HEK293 (cell line): ENCODE measurements at regions not wholly inside any gene's neighbourhood (a gene's known extent, or its start where the extent isn't known, plus 50 kb on each side); places are given as distances from the start of the nearest gene placed in this dataset.

Experiments
- CTCF ChIA-PET: fragments of 350-600 bp; formaldehyde crosslinking; extraction: SDS; loops from one replicate; lab custom pipeline; 2021; ENCODE audit warnings: antibody characterized with exemption; lab: Yijun Ruan, JAX
- POLR2A ChIA-PET: fragments of 300-600 bp; formaldehyde crosslinking; extraction: SDS; loops from one replicate; lab custom pipeline; 2020; ENCODE audit warnings: antibody characterized with exemption, inconsistent platforms; lab: Yijun Ruan, JAX
- H3K27ac ChIP-seq: fragments of 200-500 bp; sonication (Bioruptor generic); 2 replicates; pipeline ENCODE4 v1.5.1; 2014; ENCODE audit warnings: low read depth, low read length, control low read depth, inconsistent platforms; ENCODE audit errors: extremely low read depth
- H3K36me3 ChIP-seq, 2 experiments: fragments of 200-500 bp in 1 of 2; sonication (Bioruptor generic) in 1 of 2; 1 replicate in 1 of 2; 2 replicates in 1 of 2; pipeline ENCODE4 v1.5.1; 2014 to 2017; ENCODE audit warnings: inconsistent platforms in 2 of 2, low read length in 2 of 2; ENCODE audit not compliant: control insufficient read depth in 2 of 2, insufficient read depth in 1 of 2
- H3K4me1 ChIP-seq: fragments of 200-500 bp; sonication (Bioruptor generic); 2 replicates; pipeline ENCODE4 v1.5.1; 2014; ENCODE audit warnings: mild to moderate bottlenecking, low read length, inconsistent platforms; ENCODE audit not compliant: control insufficient read depth, insufficient read depth
- H3K4me3 ChIP-seq: 2 replicates; pipeline ENCODE4 v1.5.1; 2011; ENCODE audit warnings: low read depth, mild to moderate bottlenecking, control low read depth, low read length, moderate library complexity
- H3K9me3 ChIP-seq: fragments of 200-500 bp; sonication (Bioruptor generic); 2 replicates; pipeline ENCODE4 v1.5.1; 2014; ENCODE audit warnings: low read depth, low read length, inconsistent platforms; ENCODE audit not compliant: control insufficient read depth, insufficient read depth
- ATF2 ChIP-seq: fragments of 450-650 bp; formaldehyde crosslinking; IDR thresholded peaks from 2 replicates; pipeline ENCODE4 v1.5.1; 2016; ENCODE audit warnings: missing biosample characterization, missing genetic modification characterization, low read depth
- FEZF1 ChIP-seq: fragments of 450-650 bp; formaldehyde crosslinking; IDR thresholded peaks from 2 replicates; pipeline ENCODE4 v1.5.1; 2016; ENCODE audit warnings: missing biosample characterization, missing genetic modification characterization
- GLI2 ChIP-seq: fragments of 450-650 bp; formaldehyde crosslinking; IDR thresholded peaks from 2 replicates; pipeline ENCODE4; 2017; ENCODE audit warnings: missing biosample characterization, missing genetic modification characterization, low read depth, borderline replicate concordance
- GLIS1 ChIP-seq: fragments of 450-650 bp; formaldehyde crosslinking; IDR thresholded peaks from 2 replicates; pipeline ENCODE4 v1.5.1; 2016; ENCODE audit warnings: missing biosample characterization, missing genetic modification characterization
- MEIS1 ChIP-seq: sonication (generic); formaldehyde crosslinking; IDR thresholded peaks from 2 replicates; pipeline ENCODE4 v1.8.1; 2022; ENCODE audit warnings: missing genetic modification reagents, mild to moderate bottlenecking, borderline replicate concordance
- SP2 ChIP-seq: fragments of 450-650 bp; formaldehyde crosslinking; IDR thresholded peaks from 2 replicates; pipeline ENCODE4 v1.5.1; 2016; ENCODE audit warnings: missing biosample characterization, missing genetic modification characterization
- SP3 ChIP-seq: fragments of 450-650 bp; formaldehyde crosslinking; IDR thresholded peaks from 2 replicates; pipeline ENCODE4 v1.5.1; 2016; ENCODE audit warnings: missing biosample characterization, missing genetic modification characterization
- ZBTB6 ChIP-seq: fragments of 450-650 bp; formaldehyde crosslinking; IDR thresholded peaks from 2 replicates; pipeline ENCODE4 v1.5.1; 2017; ENCODE audit warnings: missing biosample characterization, missing genetic modification characterization
- ZNF112 ChIP-seq: fragments of 450-650 bp; formaldehyde crosslinking; IDR thresholded peaks from 2 replicates; pipeline ENCODE4 v1.5.0; 2017; ENCODE audit warnings: missing biosample characterization, missing genetic modification characterization
- ZNF148 ChIP-seq: fragments of 450-650 bp; formaldehyde crosslinking; IDR thresholded peaks from 2 replicates; pipeline ENCODE4 v1.5.0; 2017; ENCODE audit warnings: missing biosample characterization, missing genetic modification characterization, borderline replicate concordance
- ZNF175 ChIP-seq: fragments of 450-650 bp; formaldehyde crosslinking; IDR thresholded peaks from 2 replicates; pipeline ENCODE4 v1.5.1; 2016; ENCODE audit warnings: missing biosample characterization, missing genetic modification characterization
- ZNF19 ChIP-seq: fragments of 450-650 bp; formaldehyde crosslinking; IDR thresholded peaks from 2 replicates; pipeline ENCODE4; 2016; ENCODE audit warnings: missing biosample characterization, missing genetic modification characterization, low read depth
- ZNF394 ChIP-seq: fragments of 450-650 bp; formaldehyde crosslinking; IDR thresholded peaks from 2 replicates; pipeline ENCODE4 v1.5.1; 2016; ENCODE audit warnings: missing biosample characterization, missing genetic modification characterization, mild to moderate bottlenecking, moderate library complexity, borderline replicate concordance
- ZNF398 ChIP-seq: fragments of 450-650 bp; formaldehyde crosslinking; IDR thresholded peaks from 2 replicates; pipeline ENCODE4 v1.5.1; 2017; ENCODE audit warnings: missing biosample characterization, missing genetic modification characterization
- ZNF48 ChIP-seq: fragments of 450-650 bp; formaldehyde crosslinking; IDR thresholded peaks from 2 replicates; pipeline ENCODE4 v1.5.1; 2016; ENCODE audit warnings: missing biosample characterization, missing genetic modification characterization
- ZNF558 ChIP-seq: fragments of 450-650 bp; formaldehyde crosslinking; IDR thresholded peaks from 2 replicates; pipeline ENCODE4 v1.5.1; 2016; ENCODE audit warnings: missing biosample characterization, missing genetic modification characterization
- ZNF624 ChIP-seq: fragments of 450-650 bp; formaldehyde crosslinking; IDR thresholded peaks from 2 replicates; pipeline ENCODE4 v1.5.1; 2017; ENCODE audit warnings: missing biosample characterization, missing genetic modification characterization
- ZNF626 ChIP-seq: fragments of 450-650 bp; sonication (Bioruptor Pico); formaldehyde crosslinking; IDR thresholded peaks from 2 replicates; pipeline ENCODE4 v1.5.1; 2018; ENCODE audit warnings: missing biosample characterization, missing genetic modification characterization, inconsistent platforms
- ZNF658 ChIP-seq: fragments of 450-650 bp; formaldehyde crosslinking; IDR thresholded peaks from 2 replicates; pipeline ENCODE4; 2016; ENCODE audit warnings: missing biosample characterization, missing genetic modification characterization
- ZNF677 ChIP-seq: fragments of 450-650 bp; IDR thresholded peaks from 2 replicates; pipeline ENCODE4 v1.5.0; 2018; ENCODE audit warnings: missing biosample characterization, mild to moderate bottlenecking, missing genetic modification characterization, moderate library complexity
- ZNF747 ChIP-seq: fragments of 450-650 bp; formaldehyde crosslinking; IDR thresholded peaks from 2 replicates; pipeline ENCODE4 v1.5.1; 2016; ENCODE audit warnings: missing biosample characterization, missing genetic modification characterization
- ZNF768 ChIP-seq: fragments of 450-650 bp; formaldehyde crosslinking; IDR thresholded peaks from 2 replicates; pipeline ENCODE4 v1.5.1; 2018; ENCODE audit warnings: missing biosample characterization, mild to moderate bottlenecking, missing genetic modification characterization
- ZSCAN16 ChIP-seq: fragments of 450-650 bp; formaldehyde crosslinking; IDR thresholded peaks from 2 replicates; pipeline ENCODE4 v1.5.1; 2016; ENCODE audit warnings: missing biosample characterization, missing genetic modification characterization
- TF ChIP-seq, protein P1 (sequence below): IDR thresholded peaks from 2 replicates; pipeline ENCODE4 v1.6.1; 2011; ENCODE audit warnings: mild to moderate bottlenecking, low read depth, low read length, borderline replicate concordance

- TF ChIP-seq, protein P1, sequence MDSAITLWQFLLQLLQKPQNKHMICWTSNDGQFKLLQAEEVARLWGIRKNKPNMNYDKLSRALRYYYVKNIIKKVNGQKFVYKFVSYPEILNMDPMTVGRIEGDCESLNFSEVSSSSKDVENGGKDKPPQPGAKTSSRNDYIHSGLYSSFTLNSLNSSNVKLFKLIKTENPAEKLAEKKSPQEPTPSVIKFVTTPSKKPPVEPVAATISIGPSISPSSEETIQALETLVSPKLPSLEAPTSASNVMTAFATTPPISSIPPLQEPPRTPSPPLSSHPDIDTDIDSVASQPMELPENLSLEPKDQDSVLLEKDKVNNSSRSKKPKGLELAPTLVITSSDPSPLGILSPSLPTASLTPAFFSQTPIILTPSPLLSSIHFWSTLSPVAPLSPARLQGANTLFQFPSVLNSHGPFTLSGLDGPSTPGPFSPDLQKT = no peak
- no peak for TF ChIP-seq ZNF747
- TF ChIP-seq ZNF48 (tag by site-specific recombination) = no peak
- no peak for TF ChIP-seq SP2 (tag by site-specific recombination)
- TF ChIP-seq MEIS1 = no peak
- no peak for TF ChIP-seq ZBTB6 (tag by site-specific recombination)
- no peak for TF ChIP-seq ZNF394 (tag by site-specific recombination)
- TF ChIP-seq ZSCAN16 (tag by site-specific recombination) = no peak
- TF ChIP-seq ZNF658 (tag by site-specific recombination) = no peak
- no peak for TF ChIP-seq ZNF175
- no peak for TF ChIP-seq ZNF148 (tag by site-specific recombination)
Observed at GRCh38 chr12:65622056-65622455, 202.2 kb upstream of the HMGA2 start (continued).

DNA sequence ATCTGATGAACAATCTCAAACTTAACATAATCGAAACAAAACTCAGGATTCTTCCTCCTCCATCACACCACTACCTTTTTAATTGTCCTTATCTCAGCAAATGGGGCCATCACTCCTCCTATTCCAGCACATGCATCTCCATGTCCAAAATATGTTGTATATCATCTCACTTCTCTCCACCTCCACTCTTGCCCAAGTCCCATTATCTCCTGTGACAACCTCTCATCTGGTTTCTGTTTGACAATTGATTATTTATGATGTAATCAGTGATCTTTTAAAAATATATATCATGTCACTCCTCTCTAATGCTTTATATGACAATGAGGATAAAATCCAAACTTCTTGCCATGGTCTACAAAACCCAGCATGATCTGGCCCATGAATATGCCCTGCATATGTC, 200.8 kb upstream of the HMGA2 start:
- H3K36me3 ChIP-seq = no peaks in the 10 kb centered on the region
- POLR2A ChIA-PET = no interaction called here
- H3K4me1 ChIP-seq = peaks cover 6% of the 10 kb centered on the region; the same call in 1 of the 2 replicates
- no peaks in the 10 kb centered on the region for H3K9me3 ChIP-seq
- TF ChIP-seq ZNF768 (no peak), ATF2 (peak; percentile 32; the same call in 1 of the 2 replicates), SP3 (tag by site-specific recombination) (no peak)
- H3K4me3 ChIP-seq = no peak overlapping the region
- CTCF ChIA-PET = interaction anchor here (0.9 kb wide), 1 partner anchor 59 kb away, joined by 3 read pairs; no protein-coding TSS in a partner anchor
- H3K27ac ChIP-seq = no peak overlapping the region

GRCh38 chr12:65624554-65625086, 199.7 kb upstream of the HMGA2 start:
- Histone ChIP-seq H3K4me3 (no peak overlapping the region), H3K36me3 (no peaks in the 10 kb centered on the region), H3K9me3 (no peaks in the 10 kb centered on the region), H3K4me1 (peaks cover 7% of the 10 kb centered on the region), H3K27ac (no peak overlapping the region)
- POLR2A ChIA-PET = no interaction called here
- CTCF ChIA-PET = interaction anchor here (0.5 to 2.3 kb wide), 3 partner anchors 22 to 452 kb away, joined by 3 to 12 read pairs (median 4); no protein-coding TSS in a partner anchor
- TF ChIP-seq ZNF677 (peak; percentile 87), ZNF398 (tag by site-specific recombination) (0 out of 2 replicates have a peak, but pooled peaks have one; percentile 27), ZNF768 (peak; percentile 35; the same call in 1 of the 2 replicates), ZNF626 (tag by site-specific recombination) (peak; percentile 99), ZNF19 (tag by site-specific recombination) (no peak), ZNF624 (tag by site-specific recombination) (0 out of 2 replicates have a peak, but pooled peaks have one; percentile 53), ZNF112 (peak; percentile 85; the same call in 1 of the 2 replicates), ZBTB6 (tag by site-specific recombination) (0 out of 2 replicates have a peak, but pooled peaks have one; percentile 37), FEZF1 (tag by site-specific recombination) (peak; percentile 75), ZNF558 (tag by site-specific recombination) (no peak), GLIS1 (tag by site-specific recombination) (no peak), GLI2 (tag by site-specific recombination) (peak; percentile 70; the same call in 1 of the 2 replicates)
